GM12892 (cell line): ENCODE measurements at regions not wholly inside any gene's neighbourhood (a gene's known extent, or its start where the extent isn't known, plus 50 kb on each side); places are given as distances from the start of the nearest gene placed in this dataset.

Experiments used
- DNase-seq: peaks from one replicate; pipeline ENCODE4 v3.0.0; 2011; ENCODE audit not compliant: insufficient read length
- FAIRE-seq: peaks from 2 replicates; lab custom pipeline; 2011; peaks lifted over from hg19 to GRCh38; lab: Jason Lieb, UNC
- POLR2A ChIP-seq: IDR thresholded peaks from 2 replicates; pipeline ENCODE4 v1.6.1; 2011; ENCODE audit warnings: low read depth, low read length, control low read depth
- POLR2AphosphoS5 ChIP-seq: IDR thresholded peaks from 2 replicates; pipeline ENCODE4 v1.6.1; 2011; ENCODE audit warnings: low read depth, low read length, control low read depth
- TAF1 ChIP-seq: IDR thresholded peaks from 2 replicates; pipeline ENCODE4 v1.6.1; 2011; ENCODE audit warnings: low read depth, mild to moderate bottlenecking, control low read depth, low read length, borderline replicate concordance

- TF ChIP-seq POLR2A (no peak), POLR2AphosphoS5 (no peak), TAF1 (no peak)
- FAIRE-seq (no peak), DNase-seq (no peak)
Observed at GRCh38 chr12:127334912-127335644, 931.9 kb upstream of the TMEM132C start.

DNA sequence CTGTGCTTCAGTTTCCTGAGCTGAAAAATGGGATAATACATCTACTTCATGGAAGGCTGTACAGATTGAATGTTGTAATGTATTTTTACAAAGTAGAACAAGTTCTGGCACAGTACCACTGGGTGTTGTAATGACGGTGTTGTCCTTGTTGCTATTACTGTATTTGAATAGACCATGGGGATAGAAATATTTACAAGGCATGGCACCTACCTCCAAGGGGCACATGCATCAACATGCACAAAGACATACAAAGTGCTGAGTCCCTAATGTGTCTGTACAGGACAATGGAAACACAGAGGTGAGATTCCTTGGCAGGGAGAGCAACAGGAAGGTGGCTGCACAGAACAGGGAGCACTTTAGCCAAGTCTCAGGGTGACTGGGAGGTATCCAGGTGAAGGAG lies 930.6 kb upstream of the TMEM132C start:
- FAIRE-seq (no peak), DNase-seq (no peak)
- TF ChIP-seq POLR2AphosphoS5 (no peak), POLR2A (no peak), TAF1 (no peak)

GRCh38 chr12:127339065-127339464 lies 927.9 kb upstream of the TMEM132C start:
- no peak for TF ChIP-seq POLR2AphosphoS5
- no peak for FAIRE-seq
- DNase-seq, result no peak

GRCh38 chr12:127340381-127340780 lies 926.6 kb upstream of the TMEM132C start:
- DNase-seq, result no peak
- no peak for FAIRE-seq
- no peak for TF ChIP-seq POLR2A
- no peak for TF ChIP-seq TAF1
- TF ChIP-seq POLR2AphosphoS5, result no peak

GRCh38 chr12:127342861-127343260 lies 924.1 kb upstream of the TMEM132C start:
- TF ChIP-seq POLR2A (no peak), POLR2AphosphoS5 (no peak)
- DNase-seq, result no peak

DNA sequence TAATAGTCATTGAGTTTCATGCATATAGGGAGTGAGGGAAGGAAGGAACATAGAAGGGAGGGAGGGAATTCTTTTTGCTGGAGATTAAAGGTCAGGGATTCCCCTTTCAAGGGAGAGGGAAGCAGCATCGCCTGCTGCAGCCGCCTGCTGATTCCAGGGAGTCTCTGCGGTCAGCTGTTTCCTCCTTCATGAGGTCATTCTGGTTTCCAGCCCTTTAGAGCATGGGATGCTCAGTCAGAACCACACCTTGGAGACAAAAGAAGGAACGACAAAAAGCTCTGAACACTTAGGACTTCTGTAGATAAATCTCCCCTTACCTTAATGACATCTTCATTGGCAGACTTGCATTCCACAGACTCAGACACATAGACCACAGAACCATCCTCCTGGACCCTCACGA lies 923.0 kb upstream of the TMEM132C start:
- TF ChIP-seq TAF1, result no peak
- TF ChIP-seq POLR2AphosphoS5, result no peak
- TF ChIP-seq POLR2A, result no peak
- no peak for FAIRE-seq
- no peak for DNase-seq

More at GRCh38 chr12:127342861-127343260, 924.1 kb upstream of the TMEM132C start:
- no peak for FAIRE-seq

DNA sequence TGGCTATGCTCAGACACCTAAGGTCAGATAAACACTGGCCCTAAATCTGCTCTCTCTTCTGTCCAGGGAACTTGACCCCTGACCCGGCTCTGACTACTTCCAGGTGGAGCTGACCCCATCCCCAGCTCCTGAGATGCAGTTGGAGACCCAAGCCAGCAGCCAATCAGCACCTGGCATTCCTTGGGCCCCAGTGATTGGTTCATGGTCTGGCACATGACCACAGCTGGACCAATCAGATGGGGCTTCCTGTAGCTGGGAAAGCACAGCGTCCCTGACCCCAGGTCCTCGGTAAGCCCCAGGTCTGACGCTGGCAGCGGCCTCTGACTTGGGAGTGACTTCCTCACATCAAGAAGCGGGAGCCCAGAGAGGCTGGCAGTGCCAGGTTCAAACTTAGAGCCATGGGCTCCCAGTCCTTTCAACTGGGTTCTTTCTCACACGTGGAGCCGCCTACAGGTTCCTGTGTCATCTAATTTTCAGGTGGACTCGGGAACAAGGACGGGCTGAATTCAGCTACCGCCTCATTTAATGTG lies 915.4 kb upstream of the TMEM132C start:
- TF ChIP-seq POLR2AphosphoS5, result no peak
- TF ChIP-seq TAF1, result no peak
- no peak for TF ChIP-seq POLR2A
- DNase-seq, result no peak
- FAIRE-seq, result no peak

- TF ChIP-seq POLR2A (no peak), POLR2AphosphoS5 (no peak), TAF1 (no peak)
- DNase-seq, result no peak
- FAIRE-seq, result no peak
Observed at GRCh38 chr12:127355061-127355841, 911.7 kb upstream of the TMEM132C start.

GRCh38 chr12:127358888-127359287 lies 908.1 kb upstream of the TMEM132C start:
- DNase-seq (no peak), FAIRE-seq (no peak)
- TF ChIP-seq POLR2A (no peak), POLR2AphosphoS5 (no peak), TAF1 (no peak)

- FAIRE-seq, result no peak
- TF ChIP-seq POLR2A (no peak), POLR2AphosphoS5 (no peak), TAF1 (no peak)
- no peak for DNase-seq
Observed at GRCh38 chr12:127360580-127360979, 906.4 kb upstream of the TMEM132C start.

DNA sequence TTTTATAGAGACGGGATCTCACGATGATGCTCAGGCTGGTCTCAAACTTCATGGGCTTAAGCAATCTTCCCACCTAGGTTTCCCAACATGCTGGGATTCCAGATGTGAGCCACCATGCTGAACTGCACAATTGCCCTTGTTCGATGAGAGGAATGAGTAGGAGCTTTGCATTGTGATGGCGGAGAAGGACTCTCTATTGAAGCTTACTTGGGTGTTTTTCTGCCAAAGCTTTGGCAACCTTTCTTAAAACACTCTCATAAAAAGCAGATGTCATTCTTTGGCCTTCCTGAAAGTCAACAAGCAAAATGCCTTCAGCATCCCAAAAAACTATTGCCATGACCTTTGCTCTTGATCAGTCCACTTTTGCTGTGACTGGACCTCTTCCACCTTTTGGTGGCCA lies 904.8 kb upstream of the TMEM132C start:
- DNase-seq (no peak), FAIRE-seq (no peak)
- TF ChIP-seq POLR2A (no peak), POLR2AphosphoS5 (no peak), TAF1 (no peak)
